ENCODE measurements at regions not wholly inside any gene's neighbourhood (a gene's known extent, or its start where the extent isn't known, plus 50 kb on each side); places are given as distances from the start of the nearest gene placed in this dataset.

DNA sequence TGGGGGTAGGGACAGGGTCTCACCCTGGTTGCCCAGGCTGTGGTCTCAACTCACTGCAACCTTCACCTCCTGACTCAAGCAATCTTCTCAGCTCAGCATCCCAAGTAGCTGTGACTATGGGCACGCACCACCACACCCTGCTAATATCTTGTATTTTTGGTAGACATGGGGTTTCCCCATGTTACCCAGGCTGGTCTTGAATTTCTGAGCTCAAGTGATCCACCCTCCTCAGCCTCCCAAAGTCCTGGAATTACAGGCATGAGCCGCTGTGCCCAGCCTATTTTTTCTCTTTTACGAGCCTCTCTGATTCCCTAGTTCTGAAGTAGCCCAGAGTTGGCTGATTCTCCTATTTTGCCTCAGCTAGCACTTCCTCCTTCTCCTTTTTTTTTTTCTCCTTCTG, 83.6 kb downstream of the ZNF280B start:
- TF ChIP-seq CTCF (IDR thresholded peaks at IDR 0.05 in 4 of 5, conservative IDR thresholded peaks at IDR 0.05 in 1 of 5) (no peak), POLR2A (IDR thresholded peaks at IDR 0.05) (no peak)

Data from gastrocnemius medialis (tissue), 4 donors.